ENCODE measurements at regions not wholly inside any gene's neighbourhood (a gene's known extent, or its start where the extent isn't known, plus 50 kb on each side); places are given as distances from the start of the nearest gene placed in this dataset.

DNA sequence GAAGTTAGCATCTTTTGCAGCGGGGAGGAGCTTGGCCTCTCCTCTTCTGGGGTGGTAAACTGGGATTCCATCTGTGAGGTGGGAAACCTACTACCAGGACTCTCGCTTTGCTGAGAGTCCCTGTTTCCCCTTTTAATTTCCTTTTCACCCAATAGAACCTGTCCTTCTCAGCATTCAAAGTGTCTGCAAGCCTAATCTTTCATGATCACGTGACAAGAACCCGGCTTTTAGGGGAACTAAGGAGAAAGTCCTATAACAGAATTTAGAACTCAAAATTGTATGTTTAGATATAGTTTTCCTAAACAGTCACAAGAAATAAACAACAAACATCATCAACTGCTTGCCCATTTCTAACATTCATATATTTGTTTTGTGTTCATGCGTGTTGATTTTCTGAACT lies 103.6 kb upstream of the CDH19 start:
- Histone ChIP-seq H3K4me1 (ENCODE audit: insufficient read depth, low read length) (no peaks in the 10 kb centered on the region), H3K27ac (ENCODE audit: low read depth, low read length) (no peak overlapping the region)

DNA sequence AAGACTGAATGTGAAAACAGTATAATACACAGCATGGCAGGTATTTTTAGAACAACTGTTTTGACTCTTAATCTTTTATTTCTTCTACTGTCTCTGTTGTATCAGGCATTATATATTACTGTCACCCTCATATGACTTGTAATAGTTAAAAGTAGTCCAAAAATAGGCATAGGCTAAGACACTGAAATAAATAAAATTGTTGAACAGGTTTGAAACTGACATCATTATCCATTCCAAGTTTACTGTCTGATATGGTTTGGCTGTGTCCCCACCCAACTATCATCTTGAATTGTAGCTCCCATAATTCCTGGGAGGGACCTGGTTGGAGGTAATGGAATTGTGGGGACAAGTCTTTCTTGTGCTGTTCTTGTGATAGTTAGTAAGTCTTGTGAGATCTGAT lies 91.4 kb upstream of the CDH19 start:
- Histone ChIP-seq H3K4me2 (ENCODE audit: insufficient read depth, low read length) (no peak overlapping the region), H3K4me1 (ENCODE audit: insufficient read depth, low read length) (no peaks in the 10 kb centered on the region), H3K27me3 (ENCODE audit: insufficient read depth, low read length) (no peaks in the 10 kb centered on the region), H3K79me2 (ENCODE audit: insufficient read depth, low read length) (no peaks in the 10 kb centered on the region), H4K20me1 (ENCODE audit: insufficient read depth, low read length) (no peaks in the 10 kb centered on the region), H2AFZ (ENCODE audit: low read length) (no peak overlapping the region), H3K36me3 (ENCODE audit: insufficient read depth, low read length) (no peaks in the 10 kb centered on the region), H3K4me3 (ENCODE audit: insufficient read depth, low read length) (no peak overlapping the region), H3K9me3 (ENCODE audit: low read depth, low read length) (no peaks in the 10 kb centered on the region), H3K27ac (ENCODE audit: low read depth, low read length) (no peak overlapping the region)
- no peak for DNase-seq (ENCODE audit: insufficient read length, low spot score, missing footprints)
- TF ChIP-seq, protein P1, sequence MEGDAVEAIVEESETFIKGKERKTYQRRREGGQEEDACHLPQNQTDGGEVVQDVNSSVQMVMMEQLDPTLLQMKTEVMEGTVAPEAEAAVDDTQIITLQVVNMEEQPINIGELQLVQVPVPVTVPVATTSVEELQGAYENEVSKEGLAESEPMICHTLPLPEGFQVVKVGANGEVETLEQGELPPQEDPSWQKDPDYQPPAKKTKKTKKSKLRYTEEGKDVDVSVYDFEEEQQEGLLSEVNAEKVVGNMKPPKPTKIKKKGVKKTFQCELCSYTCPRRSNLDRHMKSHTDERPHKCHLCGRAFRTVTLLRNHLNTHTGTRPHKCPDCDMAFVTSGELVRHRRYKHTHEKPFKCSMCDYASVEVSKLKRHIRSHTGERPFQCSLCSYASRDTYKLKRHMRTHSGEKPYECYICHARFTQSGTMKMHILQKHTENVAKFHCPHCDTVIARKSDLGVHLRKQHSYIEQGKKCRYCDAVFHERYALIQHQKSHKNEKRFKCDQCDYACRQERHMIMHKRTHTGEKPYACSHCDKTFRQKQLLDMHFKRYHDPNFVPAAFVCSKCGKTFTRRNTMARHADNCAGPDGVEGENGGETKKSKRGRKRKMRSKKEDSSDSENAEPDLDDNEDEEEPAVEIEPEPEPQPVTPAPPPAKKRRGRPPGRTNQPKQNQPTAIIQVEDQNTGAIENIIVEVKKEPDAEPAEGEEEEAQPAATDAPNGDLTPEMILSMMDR (IDR thresholded peaks at IDR 0.05; ENCODE audit: extremely low read depth, low read depth, low read length), result no peak

More for the DNA sequence above, 103.6 kb upstream of the CDH19 start:
- no peaks in the 10 kb centered on the region for H4K20me1 ChIP-seq (ENCODE audit: insufficient read depth, low read length)
- no peak overlapping the region for H3K4me3 ChIP-seq (ENCODE audit: insufficient read depth, low read length)
- TF ChIP-seq, protein P1 (IDR thresholded peaks at IDR 0.05; ENCODE audit: extremely low read depth, low read depth, low read length), result no peak
- H3K9me3 ChIP-seq (ENCODE audit: low read depth, low read length), result no peaks in the 10 kb centered on the region
- H2AFZ ChIP-seq (ENCODE audit: low read length), result no peak overlapping the region
- no peaks in the 10 kb centered on the region for H3K27me3 ChIP-seq (ENCODE audit: insufficient read depth, low read length)
- H3K79me2 ChIP-seq (ENCODE audit: insufficient read depth, low read length), result no peaks in the 10 kb centered on the region
- no peaks in the 10 kb centered on the region for H3K36me3 ChIP-seq (ENCODE audit: insufficient read depth, low read length)
- H3K4me2 ChIP-seq (ENCODE audit: insufficient read depth, low read length), result no peak overlapping the region
- DNase-seq (ENCODE audit: insufficient read length, low spot score, missing footprints), result no peak

DNA sequence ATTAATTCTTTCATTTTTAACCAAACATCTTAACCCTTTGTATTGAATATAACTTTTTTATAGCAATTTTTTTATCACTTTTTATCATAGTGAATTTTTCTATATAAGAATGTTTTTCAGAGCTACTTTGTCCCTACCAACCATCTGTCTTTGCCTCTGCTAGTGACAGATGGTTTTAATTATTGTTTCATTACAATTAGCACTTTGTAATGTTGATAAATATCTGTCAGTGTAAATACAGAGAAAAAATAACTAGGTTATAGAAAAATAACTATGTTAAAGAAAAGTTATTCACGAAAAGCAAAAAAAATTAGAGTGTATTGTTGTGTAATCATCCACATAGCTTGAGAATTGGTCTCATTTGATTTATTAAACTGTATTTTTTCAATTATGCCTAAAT lies 91.0 kb upstream of the CDH19 start:
- no peaks in the 10 kb centered on the region for H3K36me3 ChIP-seq (ENCODE audit: insufficient read depth, low read length)
- H2AFZ ChIP-seq (ENCODE audit: low read length), result no peak overlapping the region
- TF ChIP-seq, protein P1 (IDR thresholded peaks at IDR 0.05; ENCODE audit: extremely low read depth, low read depth, low read length), result no peak
- no peaks in the 10 kb centered on the region for H3K79me2 ChIP-seq (ENCODE audit: insufficient read depth, low read length)
- no peaks in the 10 kb centered on the region for H3K9me3 ChIP-seq (ENCODE audit: low read depth, low read length)
- H3K27me3 ChIP-seq (ENCODE audit: insufficient read depth, low read length), result no peaks in the 10 kb centered on the region
- no peaks in the 10 kb centered on the region for H4K20me1 ChIP-seq (ENCODE audit: insufficient read depth, low read length)
- no peak overlapping the region for H3K4me2 ChIP-seq (ENCODE audit: insufficient read depth, low read length)
- no peak overlapping the region for H3K27ac ChIP-seq (ENCODE audit: low read depth, low read length)
- DNase-seq (ENCODE audit: insufficient read length, low spot score, missing footprints), result no peak
- no peaks in the 10 kb centered on the region for H3K4me1 ChIP-seq (ENCODE audit: insufficient read depth, low read length)
- H3K4me3 ChIP-seq (ENCODE audit: insufficient read depth, low read length), result no peak overlapping the region

DNA sequence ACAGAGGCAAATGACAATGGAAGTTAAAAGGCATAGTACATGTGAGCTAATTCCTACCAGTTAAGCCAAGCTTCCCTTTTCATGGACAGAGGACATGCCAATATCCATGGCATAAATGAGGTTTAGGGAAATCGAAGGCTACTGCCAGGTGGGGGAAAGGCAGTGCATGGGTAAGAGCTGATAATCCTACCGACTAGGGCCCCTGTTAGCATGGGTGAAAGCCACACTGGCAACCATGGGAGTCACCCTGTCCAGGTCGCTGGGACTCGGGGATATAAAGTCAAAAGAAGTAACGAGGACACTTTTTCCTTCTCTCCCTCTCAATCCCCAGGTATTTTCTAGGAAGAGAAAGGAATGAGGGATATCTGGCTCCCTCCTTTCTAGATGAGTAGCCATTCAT lies 83.7 kb upstream of the CDH19 start:
- TF ChIP-seq, protein P1 (IDR thresholded peaks at IDR 0.05; ENCODE audit: extremely low read depth, low read depth, low read length), result no peak
- H3K27ac ChIP-seq (ENCODE audit: low read depth, low read length), result no peak overlapping the region
- H2AFZ ChIP-seq (ENCODE audit: low read length), result no peak overlapping the region
- no peaks in the 10 kb centered on the region for H3K36me3 ChIP-seq (ENCODE audit: insufficient read depth, low read length)
- no peaks in the 10 kb centered on the region for H3K4me1 ChIP-seq (ENCODE audit: insufficient read depth, low read length)
- no peak overlapping the region for H3K4me2 ChIP-seq (ENCODE audit: insufficient read depth, low read length)
- no peak overlapping the region for H3K4me3 ChIP-seq (ENCODE audit: insufficient read depth, low read length)
- peaks cover 2% of the 10 kb centered on the region for H3K9me3 ChIP-seq (ENCODE audit: low read depth, low read length)
- H4K20me1 ChIP-seq (ENCODE audit: insufficient read depth, low read length), result no peaks in the 10 kb centered on the region
- H3K27me3 ChIP-seq (ENCODE audit: insufficient read depth, low read length), result no peaks in the 10 kb centered on the region
- no peaks in the 10 kb centered on the region for H3K79me2 ChIP-seq (ENCODE audit: insufficient read depth, low read length)
- DNase-seq (ENCODE audit: insufficient read length, low spot score, missing footprints), result no peak
